ENCODE measurements at regions not wholly inside any gene's neighbourhood (a gene's known extent, or its start where the extent isn't known, plus 50 kb on each side); places are given as distances from the start of the nearest gene placed in this dataset.
A peak's percentile ranks its signal among the peaks of the same experiment; 100 is the strongest.
"Not testable (repeated sequence)": the region's sequence is repeated elsewhere in the genome, so short reads cannot be mapped to it uniquely, and the experiment has no call there.

DNA sequence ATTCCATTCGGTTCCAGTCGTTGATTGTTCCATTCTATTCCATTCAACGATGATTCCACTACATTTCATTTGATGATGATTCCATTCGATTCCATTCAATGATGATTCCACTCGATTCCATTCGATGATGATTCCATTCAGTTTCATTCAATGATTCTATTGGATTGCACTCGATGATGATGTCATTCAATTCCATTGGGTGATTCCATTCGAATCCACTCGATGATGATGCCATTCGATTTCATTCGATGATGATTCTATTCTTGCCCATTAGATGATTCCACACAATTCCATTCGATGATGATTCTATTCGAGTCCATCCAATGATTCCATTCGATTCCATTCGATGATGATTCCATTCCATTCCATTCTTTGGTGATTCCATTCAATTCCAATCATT lies 1283.7 kb downstream of the TP53TG3F start:
- no peaks in the 10 kb centered on the region for H3K36me3 ChIP-seq (ENCODE audit: control insufficient read depth in 1 of 2, insufficient read depth in 2 of 2, low read length in 2 of 2)
- no peak overlapping the region for H3K27ac ChIP-seq (ENCODE audit: low read length)
- H3K9me3 ChIP-seq (ENCODE audit: control insufficient read depth in 1 of 2, low read length in 2 of 2), result peaks cover 13 to 61% of the 10 kb centered on the region in 2 donors
- H3K27me3 ChIP-seq (ENCODE audit: low read depth, low read length), result no peaks in the 10 kb centered on the region
- peak overlapping the region in 1 of 2 donors; percentile 14 for H3K4me3 ChIP-seq (ENCODE audit: low read depth in 1 of 2, low read length in 2 of 2)
- no peaks in the 10 kb centered on the region for H3K4me1 ChIP-seq (ENCODE audit: control insufficient read depth in 1 of 2, insufficient read depth in 2 of 2, low read length in 2 of 2)

GRCh38 chr16:34758835-34759234 lies 1299.4 kb downstream of the TP53TG3F start:
- no peaks in the 10 kb centered on the region for H3K36me3 ChIP-seq (ENCODE audit: control insufficient read depth in 1 of 2, insufficient read depth in 2 of 2, low read length in 2 of 2)
- no peaks in the 10 kb centered on the region for H3K27me3 ChIP-seq (ENCODE audit: low read depth, low read length)
- H3K4me3 ChIP-seq (ENCODE audit: low read depth in 1 of 2, low read length in 2 of 2), result no peak overlapping the region
- no peak overlapping the region for H3K27ac ChIP-seq (ENCODE audit: low read length)
- H3K9me3 ChIP-seq (ENCODE audit: control insufficient read depth in 1 of 2, low read length in 2 of 2), result peaks cover 43 to 61% of the 10 kb centered on the region in 2 donors
- H3K4me1 ChIP-seq (ENCODE audit: control insufficient read depth in 1 of 2, insufficient read depth in 2 of 2, low read length in 2 of 2), result no peaks in the 10 kb centered on the region

DNA sequence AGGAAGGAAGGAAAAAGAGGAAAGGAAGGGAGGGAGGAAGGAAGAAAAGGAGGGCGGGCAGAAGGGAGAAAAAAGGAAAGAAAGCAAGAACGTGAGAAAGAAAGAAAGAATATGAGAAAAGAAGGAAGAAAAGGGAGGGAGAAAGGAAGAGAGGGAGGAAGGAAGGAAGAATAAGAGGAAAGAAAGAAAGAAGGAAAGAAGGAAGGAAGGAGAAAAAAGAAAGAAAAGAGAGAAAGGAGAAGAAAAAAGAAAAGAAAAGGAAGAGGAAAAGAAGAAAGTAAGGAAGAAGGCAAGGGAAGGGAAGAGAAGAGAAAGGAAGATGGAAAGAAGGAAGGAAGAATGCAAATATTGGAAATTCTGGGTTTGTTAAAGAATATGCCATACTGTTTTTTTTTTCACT lies 1332.4 kb downstream of the TP53TG3F start:
- not testable (repeated sequence) for H3K27ac ChIP-seq (ENCODE audit: low read length); H3K36me3 ChIP-seq (ENCODE audit: control insufficient read depth in 1 of 2, insufficient read depth in 2 of 2, low read length in 2 of 2); H3K4me3 ChIP-seq (ENCODE audit: low read depth in 1 of 2, low read length in 2 of 2); H3K4me1 ChIP-seq (ENCODE audit: control insufficient read depth in 1 of 2, insufficient read depth in 2 of 2, low read length in 2 of 2); H3K9me3 ChIP-seq (ENCODE audit: control insufficient read depth in 1 of 2, low read length in 2 of 2); H3K27me3 ChIP-seq (ENCODE audit: low read depth, low read length)

GRCh38 chr16:34801875-34802274 lies 1342.5 kb downstream of the TP53TG3F start:
- no peaks in the 10 kb centered on the region for H3K4me1 ChIP-seq (ENCODE audit: control insufficient read depth in 1 of 2, insufficient read depth in 2 of 2, low read length in 2 of 2)
- H3K36me3 ChIP-seq (ENCODE audit: control insufficient read depth in 1 of 2, insufficient read depth in 2 of 2, low read length in 2 of 2), result no peaks in the 10 kb centered on the region
- H3K9me3 ChIP-seq (ENCODE audit: control insufficient read depth in 1 of 2, low read length in 2 of 2), result peaks cover 0 to 4% of the 10 kb centered on the region in 2 donors
- H3K27ac ChIP-seq (ENCODE audit: low read length), result no peak overlapping the region
- H3K4me3 ChIP-seq (ENCODE audit: low read depth in 1 of 2, low read length in 2 of 2), result peak overlapping the region in 1 of 2 donors; percentile 5
- no peaks in the 10 kb centered on the region for H3K27me3 ChIP-seq (ENCODE audit: low read depth, low read length)

GRCh38 chr16:34802396-34802795 lies 1343.0 kb downstream of the TP53TG3F start:
- H3K27ac ChIP-seq (ENCODE audit: low read length), result no peak overlapping the region
- H3K9me3 ChIP-seq (ENCODE audit: control insufficient read depth in 1 of 2, low read length in 2 of 2), result peaks cover 0 to 6% of the 10 kb centered on the region in 2 donors
- H3K27me3 ChIP-seq (ENCODE audit: low read depth, low read length), result no peaks in the 10 kb centered on the region
- H3K4me3 ChIP-seq (ENCODE audit: low read depth in 1 of 2, low read length in 2 of 2), result peak overlapping the region in 1 of 2 donors; percentile 5
- no peaks in the 10 kb centered on the region for H3K4me1 ChIP-seq (ENCODE audit: control insufficient read depth in 1 of 2, insufficient read depth in 2 of 2, low read length in 2 of 2)
- no peaks in the 10 kb centered on the region for H3K36me3 ChIP-seq (ENCODE audit: control insufficient read depth in 1 of 2, insufficient read depth in 2 of 2, low read length in 2 of 2)

GRCh38 chr16:34802848-34803599 lies 1343.6 kb downstream of the TP53TG3F start:
- Histone ChIP-seq H3K4me3 (ENCODE audit: low read depth in 1 of 2, low read length in 2 of 2) (peak overlapping the region in 1 of 2 donors; percentile 5), H3K9me3 (ENCODE audit: control insufficient read depth in 1 of 2, low read length in 2 of 2) (peaks cover 0 to 7% of the 10 kb centered on the region in 2 donors), H3K36me3 (ENCODE audit: control insufficient read depth in 1 of 2, insufficient read depth in 2 of 2, low read length in 2 of 2) (no peaks in the 10 kb centered on the region), H3K27ac (ENCODE audit: low read length) (no peak overlapping the region), H3K27me3 (ENCODE audit: low read depth, low read length) (no peaks in the 10 kb centered on the region), H3K4me1 (ENCODE audit: control insufficient read depth in 1 of 2, insufficient read depth in 2 of 2, low read length in 2 of 2) (no peaks in the 10 kb centered on the region)

DNA sequence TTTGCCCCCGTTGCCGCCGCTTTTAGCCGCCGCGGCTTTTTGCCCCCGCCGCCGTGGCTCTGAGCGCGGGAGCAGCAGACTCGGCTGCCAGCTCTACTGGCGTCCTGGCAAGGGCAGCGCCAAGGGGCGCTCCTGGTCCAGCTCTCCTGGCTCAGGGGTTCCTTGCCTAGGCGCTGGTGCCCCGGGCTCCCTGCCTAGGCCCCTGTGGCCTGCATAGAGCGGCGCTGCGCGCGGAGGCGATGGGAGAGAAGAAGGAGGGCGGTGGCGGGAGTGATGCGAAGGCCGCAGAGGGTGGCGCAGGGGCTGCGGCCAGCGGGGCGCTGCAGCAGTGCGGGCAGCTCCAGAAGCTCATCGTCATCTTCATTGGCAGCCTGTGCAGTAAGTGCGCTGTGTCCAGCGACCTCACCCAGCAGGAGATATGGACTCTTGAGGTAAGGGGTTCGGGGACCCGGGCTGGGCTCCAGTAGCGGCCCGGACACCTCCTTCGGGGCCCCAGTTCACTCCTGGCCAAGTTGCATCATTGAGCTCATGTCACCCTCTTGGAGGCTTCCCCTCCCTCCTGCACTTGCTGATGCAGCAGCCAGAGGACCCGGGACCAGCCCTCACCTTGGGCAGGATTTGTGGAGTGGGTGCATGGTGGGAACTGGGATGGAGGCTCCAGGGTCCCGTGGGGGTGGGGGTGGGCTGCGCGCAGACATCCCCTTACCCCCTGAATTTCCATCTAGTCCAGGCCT lies 1344.4 kb downstream of the TP53TG3F start:
- H3K27me3 ChIP-seq (ENCODE audit: low read depth, low read length), result no peaks in the 10 kb centered on the region
- H3K27ac ChIP-seq (ENCODE audit: low read length), result no peak overlapping the region
- no peaks in the 10 kb centered on the region for H3K4me1 ChIP-seq (ENCODE audit: control insufficient read depth in 1 of 2, insufficient read depth in 2 of 2, low read length in 2 of 2)
- peak overlapping the region in 1 of 2 donors; percentile 8 for H3K4me3 ChIP-seq (ENCODE audit: low read depth in 1 of 2, low read length in 2 of 2)
- H3K9me3 ChIP-seq (ENCODE audit: control insufficient read depth in 1 of 2, low read length in 2 of 2), result peaks cover 0 to 7% of the 10 kb centered on the region in 2 donors
- no peaks in the 10 kb centered on the region for H3K36me3 ChIP-seq (ENCODE audit: control insufficient read depth in 1 of 2, insufficient read depth in 2 of 2, low read length in 2 of 2)

- H3K4me3 ChIP-seq (ENCODE audit: low read depth in 1 of 2, low read length in 2 of 2), result not testable (repeated sequence)
Measured at GRCh38 chr16:34806992-34807644, 1347.7 kb downstream of the TP53TG3F start.

GRCh38 chr16:34807844-34808243 lies 1348.4 kb downstream of the TP53TG3F start:
- not testable (repeated sequence) for H3K36me3 ChIP-seq (ENCODE audit: control insufficient read depth in 1 of 2, insufficient read depth in 2 of 2, low read length in 2 of 2); H3K27me3 ChIP-seq (ENCODE audit: low read depth, low read length); H3K27ac ChIP-seq (ENCODE audit: low read length); H3K4me3 ChIP-seq (ENCODE audit: low read depth in 1 of 2, low read length in 2 of 2); H3K4me1 ChIP-seq (ENCODE audit: control insufficient read depth in 1 of 2, insufficient read depth in 2 of 2, low read length in 2 of 2); H3K9me3 ChIP-seq (ENCODE audit: control insufficient read depth in 1 of 2, low read length in 2 of 2)

More at GRCh38 chr16:34806992-34807644, 1347.7 kb downstream of the TP53TG3F start:
- not testable (repeated sequence) for H3K9me3 ChIP-seq (ENCODE audit: control insufficient read depth in 1 of 2, low read length in 2 of 2); H3K4me1 ChIP-seq (ENCODE audit: control insufficient read depth in 1 of 2, insufficient read depth in 2 of 2, low read length in 2 of 2); H3K36me3 ChIP-seq (ENCODE audit: control insufficient read depth in 1 of 2, insufficient read depth in 2 of 2, low read length in 2 of 2); H3K27me3 ChIP-seq (ENCODE audit: low read depth, low read length); H3K27ac ChIP-seq (ENCODE audit: low read length)

- not testable (repeated sequence) for H3K27ac ChIP-seq (ENCODE audit: low read length); H3K4me3 ChIP-seq (ENCODE audit: low read depth in 1 of 2, low read length in 2 of 2); H3K4me1 ChIP-seq (ENCODE audit: control insufficient read depth in 1 of 2, insufficient read depth in 2 of 2, low read length in 2 of 2); H3K36me3 ChIP-seq (ENCODE audit: control insufficient read depth in 1 of 2, insufficient read depth in 2 of 2, low read length in 2 of 2); H3K27me3 ChIP-seq (ENCODE audit: low read depth, low read length); H3K9me3 ChIP-seq (ENCODE audit: control insufficient read depth in 1 of 2, low read length in 2 of 2)
Measured at GRCh38 chr16:34808530-34808929, 1349.1 kb downstream of the TP53TG3F start.

Data from muscle layer of duodenum (tissue), 2 donors.